ENCODE measurements at regions not wholly inside any gene's neighbourhood (a gene's known extent, or its start where the extent isn't known, plus 50 kb on each side); places are given as distances from the start of the nearest gene placed in this dataset.
A peak's percentile ranks its signal among the peaks of the same experiment; 100 is the strongest.
"Not testable (repeated sequence)": the region's sequence is repeated elsewhere in the genome, so short reads cannot be mapped to it uniquely, and the experiment has no call there.

- no peak for DNase-seq
Observed at GRCh38 chr9:87781331-87781730, 55.4 kb downstream of the CTSL start.

- DNase-seq: no peak
Observed at GRCh38 chr9:87783180-87783579, 57.3 kb downstream of the CTSL start.

- not testable (repeated sequence) for DNase-seq
Observed at GRCh38 chr9:87785315-87785970, 59.5 kb downstream of the CTSL start.

- DNase-seq: no peak
Observed at GRCh38 chr9:87786423-87786822, 60.5 kb downstream of the CTSL start.

- no peak for DNase-seq
Observed at GRCh38 chr9:87786876-87787275, 61.0 kb downstream of the CTSL start.

- no peak for DNase-seq
Observed at GRCh38 chr9:87787735-87788134, 61.8 kb downstream of the CTSL start.

GRCh38 chr9:87792831-87793288 lies 66.9 kb downstream of the CTSL start:
- DNase-seq: no peak

- DNase-seq: no peak
Observed at GRCh38 chr9:87793292-87793691, 67.4 kb downstream of the CTSL start.

- DNase-seq: no peak
Observed at GRCh38 chr9:87795178-87795577, 69.3 kb downstream of the CTSL start.

- DNase-seq: no peak
Observed at GRCh38 chr9:87796196-87796595, 70.3 kb downstream of the CTSL start.

GRCh38 chr9:87798261-87798833 lies 72.4 kb downstream of the CTSL start:
- DNase-seq: no peak

GRCh38 chr9:87799503-87799902 lies 73.6 kb downstream of the CTSL start:
- DNase-seq: no peak

- no peak for DNase-seq
Observed at GRCh38 chr9:87800456-87800855, 74.5 kb downstream of the CTSL start.

- no peak for DNase-seq
Observed at GRCh38 chr9:87801013-87801412, 75.1 kb downstream of the CTSL start.

- no peak for DNase-seq
Observed at GRCh38 chr9:87803166-87803565, 77.2 kb downstream of the CTSL start.

GRCh38 chr9:87803623-87804345 lies 77.9 kb downstream of the CTSL start:
- no peak for DNase-seq

GRCh38 chr9:87805259-87805658 lies 77.4 kb upstream of the SPATA31E1 start:
- no peak for DNase-seq

GRCh38 chr9:87810008-87810407 lies 72.7 kb upstream of the SPATA31E1 start:
- no peak for DNase-seq

- DNase-seq: no peak
Observed at GRCh38 chr9:87810679-87811178, 71.9 kb upstream of the SPATA31E1 start.

- no peak for DNase-seq
Observed at GRCh38 chr9:87812375-87813118, 70.1 kb upstream of the SPATA31E1 start.

GRCh38 chr9:87813119-87813463 lies 69.6 kb upstream of the SPATA31E1 start:
- no peak for DNase-seq

- peak; percentile 35 for DNase-seq
Observed at GRCh38 chr9:87816036-87816435, 66.6 kb upstream of the SPATA31E1 start.

GRCh38 chr9:87818308-87818707 lies 64.4 kb upstream of the SPATA31E1 start:
- DNase-seq: no peak

All from right hindlimb (tissue), 1 donor.